Ishikawa (cell line): ENCODE measurements at regions not wholly inside any gene's neighbourhood (a gene's known extent, or its start where the extent isn't known, plus 50 kb on each side); places are given as distances from the start of the nearest gene placed in this dataset.

Experiments
- CEBPB ChIP-seq: IDR thresholded peaks from 2 replicates; pipeline ENCODE4 v1.6.1; 2012
- CREB1 ChIP-seq: IDR thresholded peaks from 2 replicates; pipeline ENCODE4 v1.6.1; 2012; ENCODE audit warnings: low read depth
- FOXM1 ChIP-seq: IDR thresholded peaks from 2 replicates; pipeline ENCODE4 v1.6.1; 2012; ENCODE audit warnings: low read depth, borderline replicate concordance
- NFIC ChIP-seq: IDR thresholded peaks from 2 replicates; pipeline ENCODE4 v1.6.1; 2012
- RAD21 ChIP-seq: IDR thresholded peaks from 2 replicates; pipeline ENCODE4 v1.6.1; 2012; ENCODE audit warnings: low read depth
- TAF1 ChIP-seq: IDR thresholded peaks from 2 replicates; pipeline ENCODE4 v1.6.1; 2012; ENCODE audit warnings: low read depth, mild to moderate bottlenecking

GRCh38 chr9:22990349-22990748 is 543.7 kb downstream of the DMRTA1 start:
- TF ChIP-seq CREB1 (no peak), FOXM1 (no peak), TAF1 (no peak), NFIC (no peak), RAD21 (no peak), CEBPB (no peak)
